ENCODE measurements at regions not wholly inside any gene's neighbourhood (a gene's known extent, or its start where the extent isn't known, plus 50 kb on each side); places are given as distances from the start of the nearest gene placed in this dataset.

DNA sequence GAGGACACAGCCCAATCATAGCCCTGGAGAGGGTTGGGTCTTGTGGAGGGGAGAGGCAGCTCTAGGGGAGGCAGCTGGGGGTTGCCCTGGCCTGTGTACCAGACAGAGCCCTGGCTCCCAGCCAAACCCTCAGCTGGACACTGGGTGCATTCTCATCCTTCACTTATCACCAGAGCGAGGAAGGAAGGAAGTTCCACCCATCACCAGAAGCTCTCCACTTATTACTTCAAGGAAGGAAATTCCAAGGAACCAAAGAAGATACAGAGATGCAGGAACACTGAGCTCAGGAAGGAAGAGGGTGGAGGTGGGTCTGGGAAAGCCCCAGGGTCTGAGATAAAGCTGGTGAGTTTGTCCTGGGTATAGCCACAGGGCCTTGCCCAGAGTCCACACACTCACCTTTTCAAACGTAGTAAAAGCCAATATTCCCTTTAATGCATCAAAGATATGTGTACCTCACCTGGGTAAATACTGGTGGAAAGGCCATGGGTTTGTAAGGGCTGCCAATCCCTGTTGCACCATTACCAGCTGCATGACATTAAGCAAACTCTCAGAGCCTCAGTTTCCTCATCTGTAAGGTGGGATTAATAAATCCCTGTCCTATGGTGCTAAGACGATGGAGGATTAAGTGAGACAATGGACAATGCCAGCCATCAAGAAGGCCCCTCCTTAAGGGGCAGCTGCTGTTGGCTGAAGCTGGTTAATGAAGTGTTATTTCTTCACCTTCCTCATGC, 109.7 kb upstream of the NAA20 start:
- BruUV-seq (replicated peaks) = no TSS peak
- Histone ChIP-seq H3K9me3 (ENCODE audit: insufficient read depth, low read depth) (no peaks in the 10 kb centered on the region), H3F3A (ENCODE audit: insufficient read depth, low read depth) (no peaks in the 10 kb centered on the region), H3K9me2 (ENCODE audit: insufficient read depth) (no peaks in the 10 kb centered on the region), H4K20me1 (ENCODE audit: insufficient read depth) (no peaks in the 10 kb centered on the region), H3K27me3 (ENCODE audit: insufficient read depth, low read depth) (no peaks in the 10 kb centered on the region), H3K36me3 (ENCODE audit: low read depth) (no peaks in the 10 kb centered on the region), H2AFZ (no peak overlapping the region), H3K4me2 (no peak overlapping the region), H3K27ac (no peak overlapping the region), H3K4me3 (no peak overlapping the region), H3K79me2 (ENCODE audit: low read depth) (no peaks in the 10 kb centered on the region), H3K4me1 (replicated peaks; ENCODE audit: insufficient read depth) (no peaks in the 10 kb centered on the region)
- ChIA-PET POLR2A (ENCODE audit: unreplicated experiment) (interaction anchor here (0.7 kb wide), 1 partner anchor 130 kb away, joined by 8 read pairs; no protein-coding TSS in a partner anchor), CTCF (no interaction called here)
- intact Hi-C loops (cut with micrococcal nuclease; ENCODE audit: unreplicated experiment) = no loop called here
- no peak for TF ChIP-seq EZH2 (IDR thresholded peaks at IDR 0.05; ENCODE audit: low read depth)
- TF ChIP-seq, protein P1, sequence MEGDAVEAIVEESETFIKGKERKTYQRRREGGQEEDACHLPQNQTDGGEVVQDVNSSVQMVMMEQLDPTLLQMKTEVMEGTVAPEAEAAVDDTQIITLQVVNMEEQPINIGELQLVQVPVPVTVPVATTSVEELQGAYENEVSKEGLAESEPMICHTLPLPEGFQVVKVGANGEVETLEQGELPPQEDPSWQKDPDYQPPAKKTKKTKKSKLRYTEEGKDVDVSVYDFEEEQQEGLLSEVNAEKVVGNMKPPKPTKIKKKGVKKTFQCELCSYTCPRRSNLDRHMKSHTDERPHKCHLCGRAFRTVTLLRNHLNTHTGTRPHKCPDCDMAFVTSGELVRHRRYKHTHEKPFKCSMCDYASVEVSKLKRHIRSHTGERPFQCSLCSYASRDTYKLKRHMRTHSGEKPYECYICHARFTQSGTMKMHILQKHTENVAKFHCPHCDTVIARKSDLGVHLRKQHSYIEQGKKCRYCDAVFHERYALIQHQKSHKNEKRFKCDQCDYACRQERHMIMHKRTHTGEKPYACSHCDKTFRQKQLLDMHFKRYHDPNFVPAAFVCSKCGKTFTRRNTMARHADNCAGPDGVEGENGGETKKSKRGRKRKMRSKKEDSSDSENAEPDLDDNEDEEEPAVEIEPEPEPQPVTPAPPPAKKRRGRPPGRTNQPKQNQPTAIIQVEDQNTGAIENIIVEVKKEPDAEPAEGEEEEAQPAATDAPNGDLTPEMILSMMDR (conservative IDR thresholded peaks at IDR 0.05) = no peak
- DNase-seq = no peak

DNA sequence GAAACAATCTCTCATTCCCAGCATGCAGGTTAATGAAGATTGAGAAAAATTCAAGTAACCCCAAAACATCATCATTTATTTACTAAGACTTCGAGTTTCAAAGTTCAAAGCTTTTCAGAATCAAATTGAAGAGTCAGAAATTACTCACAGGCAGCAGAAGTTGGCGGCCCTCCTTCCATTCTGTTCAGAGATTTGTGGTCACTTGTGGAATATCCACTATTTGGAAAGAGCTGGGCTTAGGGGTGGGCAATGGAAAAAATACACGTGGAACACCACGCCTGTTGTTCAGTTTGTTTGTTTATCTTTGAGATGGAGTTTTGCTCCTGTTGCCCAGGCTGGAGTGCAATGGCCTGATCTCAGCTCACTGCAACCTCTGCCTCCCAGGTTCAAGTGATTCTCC, 108.6 kb upstream of the NAA20 start:
- Histone ChIP-seq H3K4me2 (no peak overlapping the region), H3K27me3 (ENCODE audit: insufficient read depth, low read depth) (no peaks in the 10 kb centered on the region), H3K9me2 (ENCODE audit: insufficient read depth) (no peaks in the 10 kb centered on the region), H3F3A (ENCODE audit: insufficient read depth, low read depth) (no peaks in the 10 kb centered on the region), H3K4me3 (no peak overlapping the region), H2AFZ (no peak overlapping the region), H3K79me2 (ENCODE audit: low read depth) (no peaks in the 10 kb centered on the region), H3K9me3 (ENCODE audit: insufficient read depth, low read depth) (no peaks in the 10 kb centered on the region), H3K4me1 (replicated peaks; ENCODE audit: insufficient read depth) (no peaks in the 10 kb centered on the region), H4K20me1 (ENCODE audit: insufficient read depth) (no peaks in the 10 kb centered on the region), H3K36me3 (ENCODE audit: low read depth) (no peaks in the 10 kb centered on the region), H3K27ac (no peak overlapping the region)
- POLR2A ChIA-PET (ENCODE audit: unreplicated experiment) = interaction anchor here (0.9 kb wide), 1 partner anchor 352 kb away, joined by 8 read pairs; no protein-coding TSS in a partner anchor
- BruUV-seq (replicated peaks) = no TSS peak
- CTCF ChIA-PET = no interaction called here
- intact Hi-C loops (cut with micrococcal nuclease; ENCODE audit: unreplicated experiment) = no loop called here
- TF ChIP-seq, protein P1 (conservative IDR thresholded peaks at IDR 0.05) = no peak
- no peak for TF ChIP-seq EZH2 (IDR thresholded peaks at IDR 0.05; ENCODE audit: low read depth)
- DNase-seq = no peak

DNA sequence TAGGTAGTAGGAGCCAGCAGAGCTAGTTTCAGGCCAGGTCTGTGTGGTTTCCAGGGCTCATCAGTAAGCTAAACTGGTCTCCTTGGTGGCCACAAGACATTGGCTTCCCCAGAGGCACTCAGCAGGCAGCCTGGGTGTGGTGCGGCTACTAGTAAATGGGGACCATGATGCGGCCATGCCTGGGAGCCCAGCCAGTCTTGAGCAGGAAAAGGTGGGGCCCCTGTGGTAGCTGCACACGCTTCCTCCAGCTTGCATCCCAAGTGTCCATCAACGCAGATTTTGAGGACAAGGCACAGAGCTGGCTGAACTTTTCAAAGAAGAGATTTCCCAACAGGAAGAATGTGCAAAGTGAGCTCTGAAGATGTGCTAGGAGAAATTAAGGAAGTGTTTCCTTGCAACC, 107.4 kb upstream of the NAA20 start:
- Histone ChIP-seq H3K4me3 (no peak overlapping the region), H3K9me3 (ENCODE audit: insufficient read depth, low read depth) (no peaks in the 10 kb centered on the region), H3K36me3 (ENCODE audit: low read depth) (no peaks in the 10 kb centered on the region), H3F3A (ENCODE audit: insufficient read depth, low read depth) (no peaks in the 10 kb centered on the region), H3K9me2 (ENCODE audit: insufficient read depth) (no peaks in the 10 kb centered on the region), H3K79me2 (ENCODE audit: low read depth) (no peaks in the 10 kb centered on the region), H3K4me1 (replicated peaks; ENCODE audit: insufficient read depth) (peaks cover 11% of the 10 kb centered on the region), H3K27me3 (ENCODE audit: insufficient read depth, low read depth) (no peaks in the 10 kb centered on the region), H2AFZ (no peak overlapping the region), H4K20me1 (ENCODE audit: insufficient read depth) (no peaks in the 10 kb centered on the region), H3K4me2 (no peak overlapping the region), H3K27ac (no peak overlapping the region)
- ChIA-PET CTCF (interaction anchor here (0.6 to 0.7 kb wide), 2 partner anchors 107 to 1867 kb away, joined by 3 to 9 read pairs; no protein-coding TSS in a partner anchor), POLR2A (ENCODE audit: unreplicated experiment) (interaction anchor here (0.5 to 0.7 kb wide), 3 partner anchors 13 to 256 kb away, joined by 4 to 8 read pairs (median 4); no protein-coding TSS in a partner anchor)
- no TSS peak for BruUV-seq (replicated peaks)
- intact Hi-C loops (cut with micrococcal nuclease; ENCODE audit: unreplicated experiment) = no loop called here
- TF ChIP-seq, protein P1 (conservative IDR thresholded peaks at IDR 0.05) = no peak
- no peak for TF ChIP-seq EZH2 (IDR thresholded peaks at IDR 0.05; ENCODE audit: low read depth)
- DNase-seq = peak in 1 of 2 experiments; percentile 67
